Hepatocyte (in vitro differentiated cells): ENCODE measurements at regions not wholly inside any gene's neighbourhood (a gene's known extent, or its start where the extent isn't known, plus 50 kb on each side); places are given as distances from the start of the nearest gene placed in this dataset.

Experiments used
- DNase-seq: peaks from one replicate; pipeline ENCODE4 v3.0.0-alpha.2; 2016; ENCODE audit warnings: low spot score
- H2AFZ ChIP-seq: fragments of 200-600 bp; sonication (generic); 2 replicates; pipeline ENCODE4 v1.6.0; 2016; ENCODE audit warnings: antibody characterized with exemption, mild to moderate bottlenecking
- H3K27ac ChIP-seq: fragments of 200-600 bp; sonication (generic); 2 replicates; pipeline ENCODE4 v1.5.1; 2016; ENCODE audit warnings: mild to moderate bottlenecking
- H3K27me3 ChIP-seq: fragments of 200-600 bp; sonication (generic); 2 replicates; pipeline ENCODE4 v1.6.1; 2016
- H3K36me3 ChIP-seq: fragments of 200-600 bp; sonication (generic); replicated peaks from 2 replicates; pipeline ENCODE4 v1.5.1; 2016; ENCODE audit warnings: low read depth; ENCODE audit not compliant: insufficient read depth
- H3K4me1 ChIP-seq: fragments of 200-600 bp; sonication (generic); 2 replicates; pipeline ENCODE4 v1.5.1; 2016; ENCODE audit warnings: mild to moderate bottlenecking, moderate library complexity; ENCODE audit not compliant: insufficient read depth
- H3K4me2 ChIP-seq: fragments of 200-600 bp; sonication (generic); 2 replicates; pipeline ENCODE4 v1.6.0; 2016
- H3K4me3 ChIP-seq: fragments of 200-600 bp; sonication (generic); 2 replicates; pipeline ENCODE4 v1.5.1; 2016; ENCODE audit warnings: mild to moderate bottlenecking
- H3K79me2 ChIP-seq: fragments of 200-600 bp; sonication (generic); 2 replicates; pipeline ENCODE4 v1.6.0; 2017; ENCODE audit warnings: mild to moderate bottlenecking
- H3K9me2 ChIP-seq: fragments of 200-600 bp; sonication (generic); replicated peaks from 2 replicates; pipeline ENCODE4 v1.6.0; 2017; ENCODE audit warnings: mild to moderate bottlenecking; ENCODE audit not compliant: insufficient read depth
- H3K9me3 ChIP-seq: fragments of 200-600 bp; sonication (generic); 2 replicates; pipeline ENCODE4 v1.5.1; 2016; ENCODE audit warnings: low read depth, mild to moderate bottlenecking
- H4K20me1 ChIP-seq: fragments of 200-600 bp; sonication (generic); 2 replicates; pipeline ENCODE4 v1.6.0; 2016; ENCODE audit warnings: mild to moderate bottlenecking; ENCODE audit not compliant: insufficient read depth, poor library complexity, severe bottlenecking
- EZH2 ChIP-seq: fragments of 200-600 bp; sonication (generic); IDR thresholded peaks from 2 replicates; pipeline ENCODE4 v1.6.1; 2016; ENCODE audit warnings: antibody characterized with exemption, mild to moderate bottlenecking, borderline replicate concordance
- EZH2phosphoT487 ChIP-seq: fragments of 200-600 bp; sonication (generic); IDR thresholded peaks from one replicate; pipeline ENCODE4 v1.6.1; 2018; ENCODE audit warnings: antibody characterized with exemption, mild to moderate bottlenecking, low read depth, moderate library complexity; ENCODE audit not compliant: unreplicated experiment, severe bottlenecking
- WGBS: methylation state at CpG from one replicate; pipeline ENCODE4 v1.1.6; 2016; ENCODE audit warnings: low lambda C conversion rate; ENCODE audit errors: missing lambda C conversion rate; 5-methylcytosine and 5-hydroxymethylcytosine counted together
- TF ChIP-seq, protein P1 (sequence below): fragments of 200-600 bp; sonication (generic); IDR thresholded peaks from 2 replicates; pipeline ENCODE4 v1.5.1; 2016; ENCODE audit warnings: antibody characterized with exemption, mild to moderate bottlenecking; ENCODE audit not compliant: poor library complexity

GRCh38 chr9:82128011-82128696 lies 139.6 kb downstream of the SPATA31D1 start:
- DNase-seq = no peak
- Histone ChIP-seq H3K36me3 (no peaks in the 10 kb centered on the region), H3K4me3 (no peak overlapping the region), H3K27me3 (no peaks in the 10 kb centered on the region), H3K9me3 (no peaks in the 10 kb centered on the region), H3K4me1 (no peaks in the 10 kb centered on the region), H3K27ac (no peak overlapping the region), H2AFZ (no peak overlapping the region), H4K20me1 (no peaks in the 10 kb centered on the region), H3K79me2 (no peaks in the 10 kb centered on the region), H3K9me2 (no peaks in the 10 kb centered on the region), H3K4me2 (no peak overlapping the region)
- 77% methylated on average over 3 of the region's 3 CpGs for WGBS
- TF ChIP-seq EZH2 = no peak
- TF ChIP-seq, protein P1, sequence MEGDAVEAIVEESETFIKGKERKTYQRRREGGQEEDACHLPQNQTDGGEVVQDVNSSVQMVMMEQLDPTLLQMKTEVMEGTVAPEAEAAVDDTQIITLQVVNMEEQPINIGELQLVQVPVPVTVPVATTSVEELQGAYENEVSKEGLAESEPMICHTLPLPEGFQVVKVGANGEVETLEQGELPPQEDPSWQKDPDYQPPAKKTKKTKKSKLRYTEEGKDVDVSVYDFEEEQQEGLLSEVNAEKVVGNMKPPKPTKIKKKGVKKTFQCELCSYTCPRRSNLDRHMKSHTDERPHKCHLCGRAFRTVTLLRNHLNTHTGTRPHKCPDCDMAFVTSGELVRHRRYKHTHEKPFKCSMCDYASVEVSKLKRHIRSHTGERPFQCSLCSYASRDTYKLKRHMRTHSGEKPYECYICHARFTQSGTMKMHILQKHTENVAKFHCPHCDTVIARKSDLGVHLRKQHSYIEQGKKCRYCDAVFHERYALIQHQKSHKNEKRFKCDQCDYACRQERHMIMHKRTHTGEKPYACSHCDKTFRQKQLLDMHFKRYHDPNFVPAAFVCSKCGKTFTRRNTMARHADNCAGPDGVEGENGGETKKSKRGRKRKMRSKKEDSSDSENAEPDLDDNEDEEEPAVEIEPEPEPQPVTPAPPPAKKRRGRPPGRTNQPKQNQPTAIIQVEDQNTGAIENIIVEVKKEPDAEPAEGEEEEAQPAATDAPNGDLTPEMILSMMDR = no peak
- TF ChIP-seq EZH2phosphoT487 = no peak

DNA sequence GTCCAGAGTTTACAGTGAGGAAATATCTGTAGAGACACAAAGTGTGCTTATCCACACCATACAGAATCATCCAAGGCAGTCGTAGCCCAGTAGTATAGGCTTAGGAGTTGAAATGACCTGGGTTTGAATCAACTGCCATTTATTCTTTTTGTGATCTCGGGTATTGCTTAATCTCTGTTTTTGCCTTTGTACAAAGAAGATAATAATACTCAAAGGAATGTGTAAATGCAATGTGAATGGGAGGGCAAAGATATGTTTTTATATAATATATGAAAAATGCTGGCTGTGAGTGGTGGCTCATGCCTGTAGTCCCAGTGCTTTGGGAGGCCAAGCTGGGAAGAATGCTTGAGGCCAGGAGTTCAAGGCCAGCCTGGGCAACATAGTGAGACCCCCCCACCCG lies 141.1 kb downstream of the SPATA31D1 start:
- no peaks in the 10 kb centered on the region for H3K9me3 ChIP-seq
- WGBS = 92% methylated on average over 3 of the region's 3 CpGs

DNA sequence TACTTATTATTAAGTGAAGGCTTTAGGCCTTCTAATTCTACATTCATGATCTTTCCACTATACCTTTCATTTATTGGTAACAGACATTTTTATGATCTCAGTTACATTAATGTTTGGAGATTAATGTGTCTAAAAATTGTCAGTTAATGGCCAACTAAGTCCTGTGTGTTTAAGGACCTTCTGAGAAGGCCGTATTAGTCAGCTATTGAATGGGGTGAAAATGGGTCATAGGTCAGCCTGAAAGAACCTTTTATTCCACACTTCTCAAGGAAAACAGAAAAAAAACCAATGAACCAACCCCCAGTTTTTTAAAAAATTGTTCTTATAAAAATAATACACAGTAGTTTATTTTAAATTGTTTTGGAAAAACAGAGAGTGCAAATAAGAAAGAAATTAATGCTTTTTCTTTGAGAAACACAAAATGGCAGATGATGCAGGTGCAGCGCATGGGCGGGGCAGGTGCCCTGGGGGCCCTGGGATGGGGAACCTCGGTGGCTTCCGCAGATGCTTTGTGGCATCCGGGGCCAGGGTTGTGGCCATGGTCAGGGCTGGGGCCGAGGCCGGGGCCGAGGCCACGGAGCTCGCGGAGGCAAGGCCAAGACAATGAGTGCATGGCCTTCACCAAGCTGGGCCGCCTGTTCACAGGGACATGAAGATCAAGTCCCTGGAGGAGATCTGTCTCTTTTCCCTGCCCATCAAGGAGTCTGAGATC lies 141.9 kb downstream of the SPATA31D1 start:
- WGBS = 97% methylated on average over 13 of the region's 13 CpGs
- Histone ChIP-seq H3K27ac (no peak overlapping the region), H2AFZ (no peak overlapping the region), H3K4me1 (no peaks in the 10 kb centered on the region), H3K4me3 (no peak overlapping the region), H3K4me2 (no peak overlapping the region), H3K79me2 (no peaks in the 10 kb centered on the region), H3K9me2 (no peaks in the 10 kb centered on the region), H4K20me1 (no peaks in the 10 kb centered on the region), H3K9me3 (no peaks in the 10 kb centered on the region), H3K36me3 (no peaks in the 10 kb centered on the region), H3K27me3 (no peaks in the 10 kb centered on the region)
- DNase-seq = no peak
- TF ChIP-seq EZH2 = no peak
- TF ChIP-seq, protein P1 = no peak
- TF ChIP-seq EZH2phosphoT487 = no peak

More for the DNA sequence above, 141.1 kb downstream of the SPATA31D1 start:
- Histone ChIP-seq H2AFZ (no peak overlapping the region), H3K27me3 (no peaks in the 10 kb centered on the region), H3K4me1 (no peaks in the 10 kb centered on the region), H4K20me1 (no peaks in the 10 kb centered on the region), H3K79me2 (no peaks in the 10 kb centered on the region), H3K27ac (no peak overlapping the region), H3K36me3 (no peaks in the 10 kb centered on the region), H3K9me2 (no peaks in the 10 kb centered on the region), H3K4me3 (no peak overlapping the region), H3K4me2 (no peak overlapping the region)
- TF ChIP-seq EZH2 (no peak), EZH2phosphoT487 (no peak)
- TF ChIP-seq, protein P1 = no peak
- no peak for DNase-seq
